ENCODE measurements at regions not wholly inside any gene's neighbourhood (a gene's known extent, or its start where the extent isn't known, plus 50 kb on each side); places are given as distances from the start of the nearest gene placed in this dataset.

GRCh38 chr18:24937639-24938275 is 414.2 kb downstream of the ZNF521 start:
- no peak for DNase-seq (ENCODE audit: low spot score)

DNA sequence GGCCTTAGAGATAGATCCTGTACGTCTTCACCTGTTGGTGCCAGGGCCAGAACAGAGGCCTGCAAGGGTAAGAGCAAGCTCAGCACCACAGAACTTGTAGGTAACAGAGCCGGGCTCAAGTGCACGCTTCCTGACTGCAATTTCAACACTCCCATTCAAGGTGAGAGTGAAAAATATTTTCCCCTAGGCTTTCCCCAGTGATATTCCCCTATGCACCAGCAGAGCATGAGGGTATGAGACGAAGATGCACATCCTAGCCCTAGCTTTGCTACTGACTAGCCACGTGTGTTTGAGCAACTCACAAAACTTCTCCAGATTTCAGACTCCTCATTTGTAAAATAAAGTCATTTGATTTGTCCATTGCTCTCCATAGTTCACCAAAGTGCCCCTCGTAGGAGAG is 411.6 kb downstream of the ZNF521 start:
- DNase-seq (ENCODE audit: low spot score) = no peak

GRCh38 chr18:24941174-24941951 is 410.6 kb downstream of the ZNF521 start:
- no peak for DNase-seq (ENCODE audit: low spot score)

DNA sequence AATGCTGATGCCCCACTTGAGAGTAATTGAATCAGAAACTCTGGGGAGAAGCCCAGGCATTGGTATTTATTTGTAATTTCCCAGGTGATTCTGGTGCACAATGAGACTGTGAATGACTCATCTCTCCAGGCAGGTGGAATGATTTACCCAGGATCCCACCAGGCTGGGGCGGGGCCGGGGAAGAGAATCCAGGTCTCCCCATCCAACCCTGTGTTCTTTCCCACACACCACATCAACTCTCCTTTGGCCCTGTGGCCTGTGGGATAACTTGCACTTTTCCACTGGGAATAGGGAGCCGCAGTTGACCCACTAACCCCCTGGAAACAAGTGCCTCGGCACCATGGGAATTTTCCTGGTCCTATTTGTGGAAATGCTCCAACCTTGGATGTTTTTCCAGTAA is 409.8 kb downstream of the ZNF521 start:
- DNase-seq (ENCODE audit: low spot score) = no peak

DNA sequence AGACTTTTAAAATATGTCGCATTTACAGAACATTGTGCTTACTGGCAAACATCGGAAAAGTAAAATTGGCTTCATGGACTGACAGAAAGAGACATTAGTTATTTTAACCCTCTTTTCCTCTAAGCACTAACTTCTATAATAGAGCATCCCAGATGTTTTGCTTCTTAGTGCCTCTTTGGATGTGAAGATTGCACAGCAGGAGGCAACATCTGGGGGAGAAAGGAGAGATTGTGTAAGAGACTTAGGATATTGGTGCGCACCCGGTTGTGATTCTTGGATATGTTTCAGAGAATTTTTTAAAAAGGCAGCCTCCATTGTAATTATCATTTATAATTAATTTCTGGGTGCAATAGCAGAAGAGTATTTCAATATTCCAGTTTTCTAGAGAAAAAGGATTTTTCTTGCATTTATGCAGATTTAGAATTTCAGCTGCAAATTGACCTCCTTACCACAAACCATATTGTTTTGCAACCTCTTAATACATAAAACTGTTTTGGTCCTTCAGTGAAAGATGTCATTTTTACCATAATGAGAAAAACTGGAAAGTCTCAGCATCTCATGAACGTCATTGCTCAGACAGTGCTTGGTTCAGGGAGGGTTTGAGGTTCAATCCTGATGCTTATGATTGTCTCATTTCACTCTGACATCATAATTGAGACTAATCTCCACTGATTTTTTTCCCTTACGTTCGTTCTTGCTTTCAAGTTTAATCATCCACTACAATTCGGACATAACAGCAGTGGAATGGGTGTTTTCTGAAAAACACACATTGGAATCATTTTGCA is 404.3 kb downstream of the ZNF521 start:
- DNase-seq (ENCODE audit: low spot score) = no peak

- DNase-seq (ENCODE audit: low spot score) = no peak
Observed at GRCh38 chr18:24949908-24950307, 402.1 kb downstream of the ZNF521 start.

DNA sequence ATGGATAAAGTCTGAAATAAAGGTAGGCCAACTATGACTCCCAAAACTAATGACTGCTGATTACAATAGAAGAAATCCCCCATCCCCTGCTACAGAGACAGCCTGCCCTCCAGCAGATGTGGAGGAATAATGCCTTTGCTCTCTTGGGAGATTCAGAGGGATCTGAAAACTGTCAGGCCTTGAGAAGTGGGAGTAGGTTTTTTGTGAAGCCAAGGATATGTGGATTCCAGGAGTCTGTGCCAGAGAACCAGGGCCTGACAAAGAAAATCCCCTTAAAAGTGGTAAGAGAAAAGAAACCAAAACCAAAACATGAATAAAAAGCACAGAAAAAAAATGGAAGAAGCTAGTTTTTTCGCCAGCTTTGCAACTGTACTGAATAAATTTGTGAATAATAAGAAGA is 397.6 kb downstream of the ZNF521 start:
- no peak for DNase-seq (ENCODE audit: low spot score)

DNA sequence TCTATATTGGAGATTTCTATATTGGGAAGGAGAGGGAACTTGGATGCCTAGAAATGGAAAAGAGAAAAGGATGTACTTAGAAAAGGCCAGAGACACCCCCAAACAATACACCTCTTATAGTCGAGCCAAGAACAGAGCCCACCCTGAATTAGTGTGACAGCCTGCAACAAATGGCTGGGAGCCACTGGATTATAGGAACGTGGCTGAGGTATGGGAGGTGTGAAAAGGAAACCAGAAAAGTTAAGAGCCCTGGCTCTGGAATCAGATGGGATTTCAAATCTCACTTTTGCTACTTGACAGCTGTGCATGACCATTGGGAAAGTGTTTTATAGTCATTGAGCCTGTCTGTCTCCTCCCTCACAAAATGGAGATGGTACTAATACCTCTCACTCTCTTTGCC is 394.0 kb downstream of the ZNF521 start:
- DNase-seq (ENCODE audit: low spot score) = no peak

- no peak for DNase-seq (ENCODE audit: low spot score)
Observed at GRCh38 chr18:24959051-24959476, 392.9 kb downstream of the ZNF521 start.

GRCh38 chr18:24964216-24964615 is 387.8 kb downstream of the ZNF521 start:
- DNase-seq (ENCODE audit: low spot score) = peak; percentile 86

DNA sequence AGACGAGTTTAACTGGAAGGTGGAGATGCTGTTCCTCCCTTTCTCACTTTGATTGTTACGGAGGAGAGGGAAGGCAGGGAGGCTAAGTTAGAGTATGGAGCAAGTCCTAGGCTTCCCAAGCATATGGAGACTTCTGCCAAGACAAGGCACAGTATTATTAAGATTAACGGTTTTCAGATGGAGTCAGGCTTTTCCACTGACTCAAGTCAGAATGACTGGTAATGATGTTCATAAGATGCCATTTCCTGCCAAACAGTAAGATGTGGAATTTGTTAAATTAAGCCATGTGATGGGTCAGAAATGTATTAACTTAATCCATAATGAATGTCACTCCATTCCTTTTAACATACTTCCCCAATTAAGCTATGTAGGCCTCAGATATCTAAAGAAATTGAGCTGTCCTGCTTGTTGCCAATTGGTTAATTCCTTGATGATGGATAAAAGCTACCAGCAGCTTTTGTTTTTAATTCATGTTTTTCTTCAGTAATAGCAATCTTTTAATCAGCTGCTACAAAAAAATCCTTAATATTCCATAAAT is 383.7 kb downstream of the ZNF521 start:
- no peak for DNase-seq (ENCODE audit: low spot score)

GRCh38 chr18:24972577-24972976 is 379.4 kb downstream of the ZNF521 start:
- no peak for DNase-seq (ENCODE audit: low spot score)

- DNase-seq (ENCODE audit: low spot score) = no peak
Observed at GRCh38 chr18:24974431-24974830, 377.5 kb downstream of the ZNF521 start.

DNA sequence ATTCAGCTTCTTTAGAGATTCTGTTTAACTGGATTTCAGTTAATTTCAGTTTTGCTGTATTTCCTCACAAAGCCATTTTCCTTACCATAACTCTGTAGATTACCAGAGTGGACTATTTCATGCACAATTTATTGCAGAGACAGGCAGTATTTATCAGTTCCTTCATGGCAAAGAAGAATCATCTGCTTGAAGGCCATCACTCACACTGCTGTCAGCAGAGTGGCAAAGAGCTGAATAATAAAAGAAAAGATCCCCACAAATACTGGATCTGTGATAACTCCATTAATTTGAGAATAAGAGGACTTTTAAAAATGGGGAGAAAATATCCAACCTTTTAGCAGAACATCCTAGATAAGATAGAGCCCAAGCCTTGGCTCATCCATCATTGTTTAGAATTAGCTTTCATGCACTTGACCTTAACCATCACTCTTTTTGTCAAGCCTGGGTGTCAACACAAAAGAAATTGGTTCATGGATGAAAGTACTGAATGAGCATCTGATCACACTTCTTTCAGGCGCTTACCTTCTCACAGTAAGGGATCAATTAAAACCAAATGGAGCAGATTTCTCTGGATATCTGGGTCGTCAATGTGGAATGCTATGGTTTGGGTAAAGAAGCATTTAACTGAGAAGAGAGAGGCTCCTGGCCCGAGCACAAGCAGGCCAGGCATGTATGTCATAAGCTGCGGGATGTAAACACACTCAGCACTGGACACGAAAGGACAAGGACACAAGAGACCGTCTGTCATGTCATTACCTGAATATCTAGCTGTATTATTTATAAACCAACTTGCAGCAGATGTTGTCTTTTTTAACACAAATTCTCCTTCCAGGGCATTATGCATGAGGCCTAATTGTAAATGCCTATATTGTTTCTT is 376.2 kb downstream of the ZNF521 start:
- DNase-seq (ENCODE audit: low spot score) = no peak

GRCh38 chr18:24976502-24976901 is 375.5 kb downstream of the ZNF521 start:
- DNase-seq (ENCODE audit: low spot score) = no peak

- no peak for DNase-seq (ENCODE audit: low spot score)
Observed at GRCh38 chr18:24979235-24979634, 372.7 kb downstream of the ZNF521 start.

DNA sequence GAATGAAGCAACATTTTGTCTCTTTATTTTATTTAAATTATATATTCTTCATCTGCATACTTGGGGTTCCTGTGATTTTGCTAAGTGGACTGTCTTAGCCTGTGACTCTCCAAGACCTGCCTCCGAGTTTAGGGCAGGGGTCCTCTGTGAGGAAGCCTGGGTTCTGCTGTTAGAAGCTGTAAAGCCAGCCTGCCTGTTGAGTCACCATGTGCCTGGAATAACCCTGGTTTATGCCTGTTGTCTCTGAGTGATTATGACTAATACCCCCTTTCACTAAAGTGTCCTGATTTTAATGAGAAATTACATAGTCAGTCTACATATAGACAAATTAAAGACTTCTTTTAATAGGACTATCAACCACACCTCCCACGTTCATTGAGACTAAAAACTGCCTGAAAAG is 369.1 kb downstream of the ZNF521 start:
- no peak for DNase-seq (ENCODE audit: low spot score)

- no peak for DNase-seq (ENCODE audit: low spot score)
Observed at GRCh38 chr18:24983566-24984139, 368.3 kb downstream of the ZNF521 start.

DNA sequence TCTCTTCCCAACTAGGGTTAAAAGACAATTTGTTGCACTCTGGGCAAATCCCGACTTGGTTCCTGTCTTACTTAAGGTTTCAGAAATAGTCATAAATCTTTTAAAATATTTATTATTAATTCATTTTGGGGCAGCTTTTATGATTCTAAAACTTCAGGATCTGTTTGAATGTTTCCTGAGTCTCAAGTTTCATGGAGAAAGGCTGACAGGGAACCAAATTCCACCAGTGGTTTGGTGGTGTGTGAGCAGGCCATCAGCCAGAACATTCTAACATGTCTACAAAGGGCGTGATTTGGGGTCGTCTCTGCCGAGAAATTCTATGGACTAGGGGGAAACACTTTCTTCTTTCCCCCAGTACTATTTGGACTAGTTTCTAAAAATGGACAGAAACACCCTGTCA is 366.4 kb downstream of the ZNF521 start:
- DNase-seq (ENCODE audit: low spot score) = no peak

DNA sequence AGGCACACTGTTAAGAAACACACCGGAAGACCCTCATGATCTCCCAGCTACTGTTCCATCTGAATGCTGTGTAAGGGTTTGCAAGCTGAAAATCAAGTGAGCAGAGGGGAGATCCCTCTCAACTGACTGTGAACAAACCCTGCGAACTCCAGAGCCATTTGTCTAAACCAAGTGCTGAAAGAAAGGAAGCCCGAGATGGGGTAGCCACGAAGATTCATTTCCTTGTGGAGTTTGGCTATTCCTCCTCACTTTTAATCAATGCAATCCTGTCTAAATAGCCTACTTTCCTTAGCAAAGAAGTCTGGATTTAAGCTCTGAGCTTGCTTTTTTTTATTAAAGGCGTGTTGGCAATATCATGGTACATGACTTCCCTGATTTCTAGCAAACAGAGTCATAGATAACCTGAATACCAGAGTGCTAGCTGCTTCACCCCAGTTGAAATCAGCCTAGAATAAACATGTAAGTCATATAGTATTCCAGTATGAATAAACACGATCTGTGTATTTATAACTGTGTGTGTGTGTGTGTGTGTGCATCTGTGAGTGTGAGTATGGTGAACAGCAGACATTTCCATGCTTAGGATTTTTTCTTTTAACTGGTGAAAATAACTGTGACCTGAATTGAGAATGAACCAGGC is 365.2 kb downstream of the ZNF521 start:
- DNase-seq (ENCODE audit: low spot score) = no peak

Data from NAMALWA (cell line).